Sigmoid colon (tissue), 6 donors: ENCODE measurements at regions not wholly inside any gene's neighbourhood (a gene's known extent, or its start where the extent isn't known, plus 50 kb on each side); places are given as distances from the start of the nearest gene placed in this dataset.

Experiments used
- DNase-seq: peaks from one replicate; pipeline ENCODE4 v3.0.0-alpha.2; 2019
- H3K27ac ChIP-seq, 4 donors: fragments of 200-600 bp; sonication (generic); one replicate each; pipeline ENCODE4 v1.5.1; 2016 to 2019; ENCODE audit warnings: mild to moderate bottlenecking in 1 of 4
- H3K27me3 ChIP-seq, 3 donors: fragments of 200-600 bp; sonication (generic); one replicate each; pipeline ENCODE4 v1.5.1; 2019; ENCODE audit warnings: mild to moderate bottlenecking in 1 of 3
- H3K36me3 ChIP-seq, 4 donors: fragments of 200-600 bp; sonication (generic); one replicate each; pipeline ENCODE4 v1.5.1; 2016 to 2019
- H3K4me1 ChIP-seq, 4 donors: fragments of 200-600 bp; sonication (generic); one replicate each; pipeline ENCODE4 v1.5.1; 2017 to 2019
- H3K4me3 ChIP-seq, 4 donors: fragments of 200-600 bp; sonication (generic); one replicate each; pipeline ENCODE4 v1.5.1; 2017 to 2019; ENCODE audit warnings: mild to moderate bottlenecking in 2 of 4, moderate library complexity in 1 of 4
- H3K9me3 ChIP-seq, 4 donors: fragments of 200-600 bp in 3 of 4; sonication (generic) in 3 of 4; one replicate each; pipeline versions ENCODE4 v1.5.1 to v1.6.1; 2013 to 2019
- CTCF ChIP-seq, 4 experiments: fragments of 450-650 bp in 3 of 4; fragments of 200-600 bp in 1 of 4; IDR thresholded peaks; one replicate each; pipeline ENCODE4 v1.5.1; 2016 to 2019; ENCODE audit warnings: antibody characterized with exemption in 4 of 4, mild to moderate bottlenecking in 3 of 4, moderate library complexity in 2 of 4
- EP300 ChIP-seq, 4 donors: sonication (generic); formaldehyde crosslinking; IDR thresholded peaks; one replicate each; pipeline ENCODE4 v1.6.1; 2017; ENCODE audit warnings: antibody characterized with exemption in 4 of 4
- POLR2A ChIP-seq, 2 donors: fragments of 450-650 bp; IDR thresholded peaks; one replicate each; pipeline ENCODE4 v1.6.1; 2016; ENCODE audit warnings: antibody characterized with exemption in 2 of 2, mild to moderate bottlenecking in 2 of 2, moderate library complexity in 2 of 2
- POLR2AphosphoS5 ChIP-seq, 4 donors: sonication (generic); formaldehyde crosslinking; IDR thresholded peaks; one replicate each; pipeline ENCODE4 v1.6.1; 2017; ENCODE audit warnings: antibody characterized with exemption in 4 of 4
- WGBS, 2 donors: extraction: QIAGEN DNeasy Blood & Tissue Kit; methylation state at CpG; one replicate each; pipeline ENCODE4 v1.1.7; 2013; 5-methylcytosine and 5-hydroxymethylcytosine counted together
- intact Hi-C: fragments of 100-400 bp; cut with DNase I; formaldehyde crosslinking; loops from one replicate; pipeline ENCODE4 v1.15.1; 2023
- donor health status: healthy with polysubstance abuse.
- donor health status: healthy.

DNA sequence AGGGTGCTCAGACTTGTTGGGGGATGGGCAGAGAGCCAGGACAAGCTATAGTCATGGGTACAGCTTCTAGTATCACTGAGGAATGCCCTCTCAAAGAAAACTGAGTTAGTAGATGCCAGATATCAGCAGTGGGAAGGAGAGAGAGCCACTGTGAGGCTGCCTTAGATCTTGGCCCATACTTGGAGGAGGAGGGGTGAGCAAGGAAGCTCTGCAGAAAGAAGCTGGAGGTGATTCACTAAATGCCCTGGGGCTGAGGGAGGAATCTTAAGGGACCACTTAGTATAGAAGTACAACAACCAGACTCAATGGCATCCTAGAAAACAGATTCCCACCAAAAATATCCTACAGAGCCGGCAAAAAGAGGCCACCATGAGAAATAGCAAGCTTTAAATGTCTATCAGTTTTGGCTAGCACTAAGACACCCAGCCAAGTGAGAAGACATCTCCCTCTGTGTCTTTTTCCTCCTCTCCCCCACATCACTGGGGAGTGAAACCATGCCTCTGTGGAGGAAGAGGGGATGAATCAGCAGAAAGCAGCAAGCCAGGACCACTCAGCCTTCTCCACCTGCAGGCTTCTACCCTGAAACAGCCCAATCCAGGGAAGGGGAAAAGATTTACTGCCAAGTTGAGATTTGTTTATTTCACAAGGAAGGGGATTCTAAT lies 282.5 kb upstream of the STT3B start:
- intact Hi-C loops, result no loop called here
- DNase-seq, result no peak
- WGBS, 2 donors, result 93 to 96% methylated on average over 1 of the region's 1 CpG

DNA sequence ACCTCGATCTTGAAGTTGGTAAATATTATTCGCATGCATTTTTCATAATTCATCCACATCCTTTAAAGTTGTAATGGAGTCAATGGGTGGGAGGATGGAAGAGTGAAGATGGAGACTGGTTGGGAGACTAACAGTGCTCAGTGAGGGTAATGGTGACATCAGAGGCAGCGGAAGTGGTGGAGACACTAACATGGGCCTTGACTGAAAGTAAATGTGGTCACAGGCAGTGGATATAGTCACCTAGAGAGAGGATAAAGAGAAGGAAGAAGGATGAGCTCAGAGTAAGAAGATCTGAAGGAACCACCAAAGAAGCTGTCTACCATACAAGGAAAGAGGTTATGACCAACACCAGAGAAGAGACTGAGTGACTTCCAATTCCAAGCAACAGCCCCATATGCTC lies 281.6 kb upstream of the STT3B start:
- H3K9me3 ChIP-seq, result no peaks in the 10 kb centered on the region
- TF ChIP-seq EP300 (IDR thresholded peaks at IDR 0.05) (no peak), POLR2AphosphoS5 (IDR thresholded peaks at IDR 0.05) (no peak), CTCF (IDR thresholded peaks at IDR 0.05) (no peak), POLR2A (IDR thresholded peaks at IDR 0.05) (no peak)
- no peaks in the 10 kb centered on the region for H3K27me3 ChIP-seq
- no peak overlapping the region for H3K27ac ChIP-seq
- WGBS, 2 donors, result 95 to 97% methylated on average over 3 of the region's 3 CpGs
- H3K4me3 ChIP-seq, result no peak overlapping the region
- DNase-seq, result no peak
- intact Hi-C loops, result no loop called here
- H3K36me3 ChIP-seq, result no peaks in the 10 kb centered on the region
- H3K4me1 ChIP-seq, result no peaks in the 10 kb centered on the region

More for the DNA sequence above, 282.5 kb upstream of the STT3B start:
- no peaks in the 10 kb centered on the region for H3K4me1 ChIP-seq
- H3K27me3 ChIP-seq, result no peaks in the 10 kb centered on the region
- no peaks in the 10 kb centered on the region for H3K36me3 ChIP-seq
- TF ChIP-seq EP300 (IDR thresholded peaks at IDR 0.05) (no peak), CTCF (IDR thresholded peaks at IDR 0.05) (no peak), POLR2AphosphoS5 (IDR thresholded peaks at IDR 0.05) (no peak), POLR2A (IDR thresholded peaks at IDR 0.05) (no peak)
- no peaks in the 10 kb centered on the region for H3K9me3 ChIP-seq
- no peak overlapping the region for H3K4me3 ChIP-seq
- no peak overlapping the region for H3K27ac ChIP-seq

DNA sequence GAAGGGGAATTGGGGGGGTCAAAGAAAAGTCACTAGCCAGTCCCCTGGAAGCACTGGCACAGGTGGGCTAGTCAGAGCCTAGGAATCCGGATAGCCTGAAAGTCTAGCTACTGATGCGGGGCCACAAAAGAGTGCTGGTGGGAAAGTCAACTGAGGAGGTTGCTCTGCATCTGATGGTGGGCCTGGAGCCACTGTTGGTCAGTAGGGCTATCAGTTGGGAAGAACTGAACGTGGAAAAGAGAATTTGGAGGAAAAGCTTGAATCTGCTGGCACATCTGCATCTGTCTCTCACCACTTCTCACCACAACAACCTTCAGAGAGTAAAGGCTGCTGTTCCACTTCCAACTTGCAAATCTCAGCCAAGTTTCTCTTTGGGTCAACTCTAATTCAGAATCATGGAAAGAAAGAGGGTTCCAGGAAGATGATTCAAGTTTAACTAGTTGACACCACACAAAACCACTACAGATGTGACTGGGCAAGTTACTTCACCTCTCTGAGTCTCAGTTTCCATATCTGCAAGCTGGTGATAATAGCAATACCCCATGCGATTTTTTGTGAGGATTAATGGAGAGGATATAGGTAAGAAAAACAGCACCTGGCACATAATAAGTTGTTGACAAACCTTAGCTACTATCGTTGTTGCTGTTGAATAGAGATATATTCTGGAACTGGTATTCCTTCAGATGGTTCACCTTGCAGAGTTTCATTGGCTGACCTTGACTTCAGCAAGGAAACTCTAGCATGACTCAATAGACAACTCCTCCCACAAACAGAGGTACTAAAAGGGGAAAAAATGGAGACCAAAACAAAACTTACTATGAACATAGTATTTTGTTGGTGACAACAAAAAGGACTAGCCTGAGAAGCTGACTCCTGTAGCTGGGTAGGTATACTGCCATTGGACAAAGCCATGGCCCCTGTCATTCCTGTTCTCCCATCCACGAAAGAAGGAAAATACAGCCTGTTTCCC lies 280.2 kb upstream of the STT3B start:
- Histone ChIP-seq H3K27me3 (no peaks in the 10 kb centered on the region), H3K4me3 (no peak overlapping the region), H3K36me3 (no peaks in the 10 kb centered on the region), H3K27ac (no peak overlapping the region), H3K4me1 (no peaks in the 10 kb centered on the region), H3K9me3 (no peaks in the 10 kb centered on the region)
- intact Hi-C loops, result no loop called here
- 83 to 88% methylated on average over 6 of the region's 6 CpGs for WGBS, 2 donors
- TF ChIP-seq POLR2AphosphoS5 (IDR thresholded peaks at IDR 0.05) (no peak), EP300 (IDR thresholded peaks at IDR 0.05) (no peak), POLR2A (IDR thresholded peaks at IDR 0.05) (no peak), CTCF (IDR thresholded peaks at IDR 0.05) (no peak)
- DNase-seq, result no peak

DNA sequence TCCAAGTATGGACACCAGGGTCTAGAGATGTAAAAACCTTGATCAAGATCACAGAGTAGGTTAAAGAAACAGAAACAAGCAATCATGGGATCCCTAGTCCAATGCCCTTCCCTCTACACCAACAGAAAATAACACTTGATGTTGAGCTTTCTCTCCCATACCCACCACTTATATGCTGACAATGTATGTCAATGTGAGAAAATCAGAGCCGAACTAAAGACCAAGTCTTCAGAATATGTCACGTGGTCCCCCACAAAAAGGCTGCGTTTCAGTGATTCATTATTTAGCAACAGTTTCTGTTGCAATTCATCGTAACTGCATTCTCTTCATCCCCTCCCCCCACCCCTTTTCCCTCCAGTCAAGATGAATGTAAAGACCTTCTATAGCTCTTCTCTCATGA lies 278.9 kb upstream of the STT3B start:
- Histone ChIP-seq H3K36me3 (no peaks in the 10 kb centered on the region), H3K4me1 (no peaks in the 10 kb centered on the region), H3K4me3 (no peak overlapping the region), H3K27me3 (no peaks in the 10 kb centered on the region), H3K27ac (no peak overlapping the region), H3K9me3 (no peaks in the 10 kb centered on the region)
- DNase-seq, result no peak
- intact Hi-C loops, result no loop called here
- TF ChIP-seq CTCF (IDR thresholded peaks at IDR 0.05), result no peak
- TF ChIP-seq POLR2A (IDR thresholded peaks at IDR 0.05), result no peak
- no peak for TF ChIP-seq POLR2AphosphoS5 (IDR thresholded peaks at IDR 0.05)
- no peak for TF ChIP-seq EP300 (IDR thresholded peaks at IDR 0.05)
- WGBS, 2 donors, result 86% methylated on average over 4 of the region's 4 CpGs
